NCI-H460 (cell line): ENCODE measurements at regions not wholly inside any gene's neighbourhood (a gene's known extent, or its start where the extent isn't known, plus 50 kb on each side); places are given as distances from the start of the nearest gene placed in this dataset.

Source experiments
- DNase-seq: peaks from one replicate; pipeline ENCODE4 v3.0.0-alpha.2; 2016; ENCODE audit warnings: low read depth; ENCODE audit errors: extremely low read depth

GRCh38 chr15:39054128-39054732 lies 489.6 kb upstream of the RASGRP1 start:
- DNase-seq, result no peak

- DNase-seq, result no peak
These were observed 491.7 kb upstream of the RASGRP1 start for GRCh38 chr15:39056357-39056756.

GRCh38 chr15:39058351-39059131 lies 493.9 kb upstream of the RASGRP1 start:
- no peak for DNase-seq

DNA sequence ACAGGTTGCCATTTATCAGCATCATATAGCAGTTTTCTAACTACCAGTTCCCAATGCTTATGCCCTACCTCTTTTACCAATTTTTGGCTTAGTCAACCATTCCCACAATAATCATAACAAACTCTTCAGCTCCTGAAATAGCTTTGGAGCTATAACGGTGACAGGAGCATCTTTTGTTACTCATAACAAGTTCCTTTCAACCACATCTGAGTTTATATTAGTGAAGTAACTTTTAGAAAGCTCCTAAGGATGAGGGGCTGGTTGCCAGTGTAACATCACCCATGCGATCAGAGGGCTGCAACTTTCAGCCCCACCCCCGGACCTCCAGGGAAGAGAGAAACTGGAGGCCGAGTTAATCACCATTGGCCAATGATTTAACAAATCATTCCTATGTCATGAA lies 495.3 kb upstream of the RASGRP1 start:
- DNase-seq, result no peak

DNA sequence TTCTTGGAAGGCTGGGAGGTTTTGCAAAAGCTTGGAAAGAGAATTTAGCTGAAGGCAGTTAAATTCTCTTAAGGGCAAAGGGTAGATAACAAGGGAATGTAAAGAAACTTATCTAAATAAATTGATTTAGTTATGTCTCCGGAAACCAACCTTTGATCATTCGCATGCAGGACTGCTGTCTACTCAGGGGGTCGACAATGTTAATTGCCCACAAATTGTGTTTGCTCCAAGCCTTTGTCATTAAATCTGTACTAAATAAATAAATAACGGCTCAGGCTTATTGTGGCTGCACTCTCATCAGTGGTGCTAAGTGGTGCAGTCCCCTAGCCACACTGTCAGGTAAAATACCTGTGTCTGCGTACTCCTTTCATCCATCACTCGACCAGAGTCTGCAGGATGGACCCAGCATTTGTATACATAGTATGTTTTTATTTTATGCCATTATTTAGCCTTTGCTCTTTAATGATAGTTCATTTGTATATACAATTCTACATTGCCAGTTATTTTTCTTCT lies 497.4 kb upstream of the RASGRP1 start:
- DNase-seq, result no peak

- DNase-seq, result no peak
These were observed 502.1 kb upstream of the RASGRP1 start for GRCh38 chr15:39066677-39067076.

- DNase-seq, result no peak
These were observed 506.4 kb upstream of the THBS1 start for GRCh38 chr15:39074341-39074985.

- DNase-seq, result no peak
These were observed 505.6 kb upstream of the THBS1 start for GRCh38 chr15:39075311-39075710.

DNA sequence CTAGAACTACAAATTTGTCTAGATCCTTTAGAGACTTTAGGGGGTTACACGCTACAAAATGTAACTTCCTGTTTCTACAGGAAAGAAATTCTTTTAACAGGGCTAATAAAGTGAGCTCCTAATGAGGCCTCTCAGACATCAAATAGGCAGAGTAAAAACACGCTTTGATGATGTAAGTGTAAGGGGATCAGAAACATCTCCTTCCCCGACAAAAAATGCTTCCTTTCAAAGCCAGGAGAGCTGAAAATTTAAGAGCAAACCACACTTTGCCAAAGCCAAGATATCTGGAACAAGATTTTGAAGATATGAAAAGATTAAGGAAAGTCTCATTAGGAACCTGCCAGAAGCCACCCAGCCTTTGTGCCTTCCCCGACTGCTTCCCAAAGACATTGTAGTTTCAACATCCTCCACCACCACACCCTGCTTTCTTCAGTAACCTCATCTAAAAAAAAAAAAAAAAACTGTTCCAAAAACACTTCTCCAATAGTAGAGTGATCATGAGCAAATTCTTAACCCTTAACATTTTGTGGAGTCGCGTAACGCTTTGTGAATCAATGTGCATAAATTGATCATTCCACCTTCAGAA lies 505.0 kb upstream of the THBS1 start:
- no peak for DNase-seq

DNA sequence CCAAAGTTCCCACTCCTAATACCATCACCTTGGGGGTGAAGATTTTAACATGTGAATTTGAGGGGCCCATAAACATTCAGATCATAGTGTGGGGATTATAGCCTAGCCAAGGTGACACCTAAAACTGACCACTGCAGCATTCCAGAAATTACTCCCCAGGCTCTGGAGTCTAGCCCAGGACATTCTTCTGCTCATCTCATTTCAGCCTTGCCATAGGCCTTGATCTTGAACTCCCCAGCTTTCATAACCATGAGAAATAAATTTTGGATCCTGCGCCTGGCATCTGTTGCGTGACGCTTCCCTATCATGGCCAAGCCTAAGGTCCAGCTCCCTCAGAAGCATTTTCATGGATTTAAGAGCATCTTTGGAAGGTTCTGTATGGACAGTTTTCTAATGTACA lies 502.9 kb upstream of the THBS1 start:
- DNase-seq, result no peak

DNA sequence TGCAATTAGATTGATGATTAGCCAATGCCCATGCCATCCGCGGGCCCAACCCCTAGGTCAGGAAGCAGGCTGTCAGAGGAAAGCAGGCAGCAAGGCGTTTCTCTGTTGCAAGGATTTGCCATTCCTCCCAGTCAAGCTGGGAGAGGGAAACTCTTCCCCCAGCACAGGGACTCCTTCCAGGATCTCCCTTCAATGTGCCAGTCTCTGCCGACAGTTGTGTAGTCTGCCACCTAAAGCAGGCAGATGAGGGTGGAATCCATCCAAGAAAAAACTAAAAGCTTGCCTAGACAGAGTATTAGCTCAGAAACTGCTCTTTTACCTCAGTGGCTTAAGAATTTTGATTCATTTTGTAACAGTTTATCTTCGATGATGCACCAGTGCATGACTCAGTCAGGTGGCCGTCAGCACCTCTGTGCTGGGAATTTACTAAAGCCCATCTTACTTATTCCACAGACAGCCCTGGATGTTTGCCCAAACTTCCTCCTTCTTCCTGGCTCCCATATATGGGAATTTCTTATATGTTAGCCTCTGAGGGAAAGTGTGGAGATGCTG lies 501.5 kb upstream of the THBS1 start:
- no peak for DNase-seq

DNA sequence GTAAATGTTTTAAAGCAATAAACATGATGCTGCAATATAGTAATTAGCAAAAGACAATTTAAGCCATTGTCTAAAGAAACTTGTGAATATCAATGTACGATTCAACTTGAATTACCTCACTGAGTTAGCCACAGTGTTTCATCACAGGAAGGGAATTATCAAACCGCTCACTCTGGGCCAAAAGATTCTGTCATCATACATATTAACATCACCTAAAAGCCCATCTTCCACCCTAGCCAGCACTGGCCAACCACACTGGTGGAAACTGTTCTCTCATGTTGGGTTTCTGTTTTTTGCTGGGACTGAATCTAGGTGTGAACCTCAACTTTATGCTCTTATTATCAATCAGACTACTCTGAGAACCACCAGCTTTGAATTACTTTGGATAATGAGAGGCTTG lies 497.7 kb upstream of the THBS1 start:
- DNase-seq, result no peak

- DNase-seq, result no peak
These were observed 496.0 kb upstream of the THBS1 start for GRCh38 chr15:39084674-39085530.

- no peak for DNase-seq
These were observed 494.2 kb upstream of the THBS1 start for GRCh38 chr15:39086641-39087040.

GRCh38 chr15:39088156-39088555 lies 492.7 kb upstream of the THBS1 start:
- no peak for DNase-seq

GRCh38 chr15:39092354-39092753 lies 488.5 kb upstream of the THBS1 start:
- no peak for DNase-seq

DNA sequence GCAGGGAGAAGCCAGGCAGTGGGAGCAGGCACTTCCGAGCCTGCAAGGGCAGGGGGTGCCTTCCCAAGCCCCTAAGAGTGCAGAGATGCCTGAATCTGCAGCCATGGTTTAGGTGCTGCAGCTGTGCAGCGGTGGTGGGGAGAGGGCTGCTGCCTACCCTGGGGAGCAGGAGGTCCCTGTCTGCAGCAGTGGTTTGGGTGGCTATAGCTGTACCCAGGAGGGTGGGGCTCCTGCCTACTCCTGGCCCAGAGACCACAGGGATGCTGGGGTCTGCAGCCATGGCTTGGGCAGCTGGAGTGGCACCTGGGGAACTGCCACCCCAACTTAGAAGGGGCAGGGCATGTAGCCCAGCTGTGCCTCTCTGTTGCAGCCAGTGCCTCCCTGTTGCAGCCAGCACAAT lies 488.1 kb upstream of the THBS1 start:
- DNase-seq, result no peak

- DNase-seq, result no peak
These were observed 486.8 kb upstream of the THBS1 start for GRCh38 chr15:39094116-39094515.

DNA sequence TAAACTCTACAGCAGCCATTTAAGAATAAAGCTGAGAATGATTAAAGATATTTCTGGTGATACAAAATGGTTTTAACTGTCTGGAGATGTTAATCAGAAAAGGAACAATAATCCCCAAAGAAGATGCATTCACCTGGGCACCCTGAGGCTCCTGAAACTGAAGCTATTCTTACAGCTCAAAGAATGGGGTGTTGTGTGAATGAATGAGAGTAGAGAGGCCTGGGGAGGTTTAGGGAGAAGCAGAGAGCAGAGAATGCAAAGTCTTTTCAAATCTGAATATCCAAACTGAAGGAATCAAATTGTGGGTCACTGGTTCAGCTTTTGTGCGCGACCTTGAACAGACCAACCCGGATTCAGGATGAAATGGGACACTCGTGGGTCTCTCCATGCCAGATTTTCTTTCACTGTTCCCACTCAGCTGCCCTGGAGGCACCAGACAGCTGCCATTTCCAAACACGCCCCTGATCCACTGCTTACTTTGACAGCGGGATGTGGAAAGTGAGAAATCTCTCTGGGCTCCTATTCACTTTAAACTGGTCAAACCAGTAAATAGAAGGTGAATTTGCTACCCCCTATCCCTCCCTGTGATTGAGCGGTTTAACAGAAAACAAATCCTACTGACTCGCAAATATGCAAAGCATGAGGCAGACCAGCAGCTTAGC lies 485.5 kb upstream of the THBS1 start:
- DNase-seq, result no peak
